OCI-LY3 (cell line): ENCODE measurements at regions not wholly inside any gene's neighbourhood (a gene's known extent, or its start where the extent isn't known, plus 50 kb on each side); places are given as distances from the start of the nearest gene placed in this dataset.

Experiments
- H2AFZ ChIP-seq: fragments of 200-600, 300-600 bp; shearing (Covaris generic); 2 replicates; pipeline ENCODE4 v1.6.0; 2014; ENCODE audit warnings: antibody characterized with exemption, low read depth, low read length
- H3K27ac ChIP-seq: fragments of 200-600, 300-600 bp; sonication (generic); 2 replicates; pipeline ENCODE4 v1.5.1; 2014; ENCODE audit warnings: mild to moderate bottlenecking, low read length, moderate library complexity, mixed read lengths
- H3K27me3 ChIP-seq: fragments of 200-600, 300-600 bp; sonication (generic); 2 replicates; pipeline ENCODE4 v1.6.1; 2014; ENCODE audit warnings: low read depth, low read length, mixed read lengths
- H3K36me3 ChIP-seq: fragments of 200-600, 300-600 bp; sonication (generic); replicated peaks from 2 replicates; pipeline ENCODE3; 2014; ENCODE audit warnings: low read depth, low read length, mixed read lengths
- H3K4me1 ChIP-seq: fragments of 300-600, 200-600 bp; sonication (generic); 2 replicates; pipeline ENCODE4 v1.6.1; 2014; ENCODE audit warnings: low read length, mixed read lengths
- H3K4me2 ChIP-seq: fragments of 200-600, 300-600 bp; sonication (generic); 2 replicates; pipeline ENCODE4 v1.6.1; 2014; ENCODE audit warnings: low read length, mixed read lengths
- H3K4me3 ChIP-seq: fragments of 300-600, 200-600 bp; sonication (generic); 2 replicates; pipeline ENCODE4 v1.5.1; 2014; ENCODE audit warnings: antibody characterized with exemption, mild to moderate bottlenecking, low read length, moderate library complexity
- H3K79me2 ChIP-seq: fragments of 300-600, 200-600 bp; shearing (Covaris generic); 2 replicates; pipeline ENCODE4 v1.6.1; 2014; ENCODE audit warnings: mild to moderate bottlenecking, low read length, mixed read lengths
- H3K9ac ChIP-seq: fragments of 300-600, 200-600 bp; shearing (Covaris generic); 2 replicates; pipeline ENCODE4 v1.6.0; 2014; ENCODE audit warnings: mild to moderate bottlenecking, low read length, moderate library complexity
- H3K9me3 ChIP-seq: fragments of 200-600, 300-600 bp; shearing (Covaris generic); 2 replicates; pipeline ENCODE4 v1.6.1; 2014; ENCODE audit warnings: low read length, mixed read lengths; ENCODE audit not compliant: insufficient read depth
- H4K20me1 ChIP-seq: fragments of 200-600, 300-600 bp; sonication (generic); 2 replicates; pipeline ENCODE4 v1.6.1; 2016; ENCODE audit warnings: low read length, mixed read lengths; ENCODE audit not compliant: insufficient read depth
- EZH2phosphoT487 ChIP-seq: fragments of 200-600 bp; shearing (Covaris generic); IDR thresholded peaks from 2 replicates; pipeline ENCODE4 v1.6.1; 2018; ENCODE audit warnings: antibody characterized with exemption, mixed run types, low read depth
- TF ChIP-seq, protein P1 (sequence below): fragments of 200-600, 300-600 bp; sonication (generic); IDR thresholded peaks from 2 replicates; pipeline ENCODE4 v1.5.1; 2014; ENCODE audit warnings: antibody characterized with exemption, low read length, low read depth

DNA sequence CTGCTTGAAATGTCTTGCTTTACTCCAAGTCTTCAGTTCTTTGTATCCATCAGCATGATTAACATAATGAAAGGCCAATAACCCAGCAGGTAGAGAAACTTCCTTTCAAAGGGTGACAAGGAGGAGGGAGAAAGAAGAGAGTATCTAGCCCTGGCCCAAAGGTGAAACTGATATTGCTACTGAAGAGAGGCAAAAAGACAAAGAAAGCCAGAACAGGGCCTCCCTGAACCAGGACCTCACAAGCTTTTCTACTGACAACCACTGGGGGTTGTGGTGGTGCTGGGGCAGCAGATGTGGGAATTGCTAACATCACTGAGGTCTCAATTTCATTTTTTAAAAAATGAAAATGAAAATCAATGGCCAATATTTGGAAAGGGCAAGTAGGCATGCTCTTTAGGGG is 234.1 kb downstream of the RSL24D1 start:
- no peak overlapping the region for H3K27ac ChIP-seq
- no peak overlapping the region for H2AFZ ChIP-seq
- no peak overlapping the region for H3K4me2 ChIP-seq
- H3K79me2 ChIP-seq = no peaks in the 10 kb centered on the region
- H3K9ac ChIP-seq = no peak overlapping the region
- H3K4me3 ChIP-seq = no peak overlapping the region
- H4K20me1 ChIP-seq = no peaks in the 10 kb centered on the region
- H3K9me3 ChIP-seq = no peaks in the 10 kb centered on the region
- H3K36me3 ChIP-seq = peaks cover 3% of the 10 kb centered on the region
- H3K4me1 ChIP-seq = peaks cover 9% of the 10 kb centered on the region; the same call in 1 of the 2 replicates
- H3K27me3 ChIP-seq = no peaks in the 10 kb centered on the region
- TF ChIP-seq, protein P1, sequence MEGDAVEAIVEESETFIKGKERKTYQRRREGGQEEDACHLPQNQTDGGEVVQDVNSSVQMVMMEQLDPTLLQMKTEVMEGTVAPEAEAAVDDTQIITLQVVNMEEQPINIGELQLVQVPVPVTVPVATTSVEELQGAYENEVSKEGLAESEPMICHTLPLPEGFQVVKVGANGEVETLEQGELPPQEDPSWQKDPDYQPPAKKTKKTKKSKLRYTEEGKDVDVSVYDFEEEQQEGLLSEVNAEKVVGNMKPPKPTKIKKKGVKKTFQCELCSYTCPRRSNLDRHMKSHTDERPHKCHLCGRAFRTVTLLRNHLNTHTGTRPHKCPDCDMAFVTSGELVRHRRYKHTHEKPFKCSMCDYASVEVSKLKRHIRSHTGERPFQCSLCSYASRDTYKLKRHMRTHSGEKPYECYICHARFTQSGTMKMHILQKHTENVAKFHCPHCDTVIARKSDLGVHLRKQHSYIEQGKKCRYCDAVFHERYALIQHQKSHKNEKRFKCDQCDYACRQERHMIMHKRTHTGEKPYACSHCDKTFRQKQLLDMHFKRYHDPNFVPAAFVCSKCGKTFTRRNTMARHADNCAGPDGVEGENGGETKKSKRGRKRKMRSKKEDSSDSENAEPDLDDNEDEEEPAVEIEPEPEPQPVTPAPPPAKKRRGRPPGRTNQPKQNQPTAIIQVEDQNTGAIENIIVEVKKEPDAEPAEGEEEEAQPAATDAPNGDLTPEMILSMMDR = no peak
- no peak for TF ChIP-seq EZH2phosphoT487

DNA sequence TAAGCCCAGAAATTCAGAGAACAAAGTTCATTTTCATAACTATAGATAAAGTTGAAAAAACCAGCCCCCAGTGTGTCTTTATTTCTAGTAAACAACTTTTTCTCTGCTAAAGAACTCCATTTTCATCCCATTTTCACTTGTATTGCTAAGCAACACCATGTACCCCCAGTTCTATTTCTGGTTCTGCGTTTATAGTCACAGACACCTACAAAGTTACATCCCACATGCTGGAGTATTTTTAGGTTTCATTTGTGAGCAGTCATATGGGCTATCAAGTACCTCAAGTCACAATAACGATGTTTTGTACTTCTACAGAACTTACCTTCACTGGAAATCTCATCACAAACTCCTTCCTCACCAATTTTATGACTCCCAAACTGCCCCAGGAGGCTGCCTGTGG is 236.5 kb downstream of the RSL24D1 start:
- no peaks in the 10 kb centered on the region for H3K9me3 ChIP-seq
- TF ChIP-seq, protein P1 = no peak
- no peak for TF ChIP-seq EZH2phosphoT487
- no peaks in the 10 kb centered on the region for H3K27me3 ChIP-seq
- no peak overlapping the region for H3K27ac ChIP-seq
- peaks cover 9% of the 10 kb centered on the region; the same call in 1 of the 2 replicates for H3K4me1 ChIP-seq
- 0 out of 2 replicates have a peak overlapping the region, but pooled peaks have one; percentile 21 for H2AFZ ChIP-seq
- no peak overlapping the region for H3K9ac ChIP-seq
- H3K4me3 ChIP-seq = no peak overlapping the region
- no peaks in the 10 kb centered on the region for H4K20me1 ChIP-seq
- no peaks in the 10 kb centered on the region for H3K79me2 ChIP-seq
- H3K4me2 ChIP-seq = no peak overlapping the region
- H3K36me3 ChIP-seq = peaks cover 3% of the 10 kb centered on the region

DNA sequence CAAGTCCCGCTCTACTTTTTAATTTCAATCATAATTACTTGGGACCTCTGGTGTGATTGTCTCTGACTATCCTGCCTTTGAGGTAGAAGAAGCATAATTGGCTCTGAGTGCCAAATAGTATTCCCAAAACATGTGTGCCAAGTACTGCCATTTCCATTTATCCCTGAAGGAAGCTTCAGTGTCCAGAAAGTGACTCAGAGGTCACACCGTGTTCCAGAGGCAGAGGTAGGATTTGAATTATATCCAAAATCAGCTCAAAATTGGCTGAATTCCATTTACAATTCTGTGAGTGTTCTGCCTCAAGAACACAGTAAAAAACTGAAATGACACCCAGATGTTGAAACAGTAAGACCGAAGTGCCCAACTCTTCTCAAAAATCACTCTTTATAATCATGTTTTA is 255.3 kb downstream of the RSL24D1 start:
- H2AFZ ChIP-seq = no peak overlapping the region
- H3K9ac ChIP-seq = no peak overlapping the region
- H3K9me3 ChIP-seq = no peaks in the 10 kb centered on the region
- H3K36me3 ChIP-seq = no peaks in the 10 kb centered on the region
- H3K27me3 ChIP-seq = no peaks in the 10 kb centered on the region
- H3K4me3 ChIP-seq = no peak overlapping the region
- no peaks in the 10 kb centered on the region for H3K79me2 ChIP-seq
- no peak for TF ChIP-seq EZH2phosphoT487
- TF ChIP-seq, protein P1 = no peak
- no peak overlapping the region for H3K27ac ChIP-seq
- no peaks in the 10 kb centered on the region for H4K20me1 ChIP-seq
- H3K4me1 ChIP-seq = peaks cover 11% of the 10 kb centered on the region
- H3K4me2 ChIP-seq = no peak overlapping the region

DNA sequence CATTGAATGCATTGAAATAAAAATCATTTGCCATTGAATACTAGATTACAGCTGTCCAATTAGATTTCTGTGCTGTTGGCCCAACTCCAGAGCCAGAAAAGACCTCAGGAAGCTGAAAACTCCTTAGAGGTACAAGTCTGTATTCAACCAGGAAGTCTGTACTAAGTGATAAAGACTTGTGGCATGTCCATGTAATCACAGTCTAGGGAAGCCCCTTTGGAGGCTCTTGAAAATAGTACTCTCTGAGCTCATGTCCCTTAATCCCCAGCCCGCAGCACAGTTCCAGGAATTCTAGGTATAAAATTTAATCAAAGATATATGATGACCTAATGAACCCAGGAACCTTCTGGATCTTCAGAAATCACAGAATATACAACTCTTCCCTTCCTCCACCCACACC is 279.4 kb downstream of the RSL24D1 start:
- Histone ChIP-seq H3K9ac (no peak overlapping the region), H3K4me1 (no peaks in the 10 kb centered on the region)
- TF ChIP-seq, protein P1 = no peak
- no peak for TF ChIP-seq EZH2phosphoT487

More for the DNA sequence above, 279.4 kb downstream of the RSL24D1 start:
- no peaks in the 10 kb centered on the region for H3K36me3 ChIP-seq
- H2AFZ ChIP-seq = no peak overlapping the region
- H3K4me2 ChIP-seq = no peak overlapping the region
- H3K9me3 ChIP-seq = no peaks in the 10 kb centered on the region
- no peaks in the 10 kb centered on the region for H3K79me2 ChIP-seq
- H4K20me1 ChIP-seq = no peaks in the 10 kb centered on the region
- H3K27ac ChIP-seq = no peak overlapping the region
- no peaks in the 10 kb centered on the region for H3K27me3 ChIP-seq
- H3K4me3 ChIP-seq = no peak overlapping the region
